ENCODE measurements at regions not wholly inside any gene's neighbourhood (a gene's known extent, or its start where the extent isn't known, plus 50 kb on each side); places are given as distances from the start of the nearest gene placed in this dataset.

GRCh38 chr6:119736296-119737021 lies 386.9 kb upstream of the MAN1A1 start:
- Histone ChIP-seq H3K36me3 (no peaks in the 10 kb centered on the region), H3K4me3 (no peak overlapping the region), H3K27me3 (no peaks in the 10 kb centered on the region), H3K9me3 (no peaks in the 10 kb centered on the region), H3K4me1 (no peaks in the 10 kb centered on the region), H3K27ac (no peak overlapping the region)
- intact Hi-C loops (cut with DNase I; ENCODE audit: low total_unique reads): no loop called here
- DNase-seq: no peak
- TF ChIP-seq POLR2A (IDR thresholded peaks at IDR 0.05) (no peak), CTCF (IDR thresholded peaks at IDR 0.05) (no peak)

GRCh38 chr6:119735530-119735929 lies 386.0 kb upstream of the MAN1A1 start:
- intact Hi-C loops (cut with DNase I; ENCODE audit: low total_unique reads): no loop called here
- Histone ChIP-seq H3K9me3 (no peaks in the 10 kb centered on the region), H3K27me3 (no peaks in the 10 kb centered on the region), H3K36me3 (no peaks in the 10 kb centered on the region), H3K4me3 (no peak overlapping the region), H3K4me1 (no peaks in the 10 kb centered on the region), H3K27ac (no peak overlapping the region)
- TF ChIP-seq POLR2A (IDR thresholded peaks at IDR 0.05): no peak
- no peak for TF ChIP-seq CTCF (IDR thresholded peaks at IDR 0.05)
- no peak for DNase-seq

GRCh38 chr6:119734227-119734626 lies 384.7 kb upstream of the MAN1A1 start:
- Histone ChIP-seq H3K9me3 (no peaks in the 10 kb centered on the region), H3K4me3 (no peak overlapping the region), H3K27ac (no peak overlapping the region), H3K36me3 (no peaks in the 10 kb centered on the region), H3K4me1 (no peaks in the 10 kb centered on the region), H3K27me3 (no peaks in the 10 kb centered on the region)
- TF ChIP-seq CTCF (IDR thresholded peaks at IDR 0.05) (no peak), POLR2A (IDR thresholded peaks at IDR 0.05) (no peak)
- DNase-seq: no peak
- intact Hi-C loops (cut with DNase I; ENCODE audit: low total_unique reads): no loop called here

GRCh38 chr6:119728935-119729334 lies 379.4 kb upstream of the MAN1A1 start:
- Histone ChIP-seq H3K27me3 (no peaks in the 10 kb centered on the region), H3K4me1 (no peaks in the 10 kb centered on the region), H3K9me3 (no peaks in the 10 kb centered on the region), H3K4me3 (no peak overlapping the region), H3K36me3 (no peaks in the 10 kb centered on the region), H3K27ac (no peak overlapping the region)
- DNase-seq: no peak
- no peak for TF ChIP-seq POLR2A (IDR thresholded peaks at IDR 0.05)
- intact Hi-C loops (cut with DNase I; ENCODE audit: low total_unique reads): no loop called here

- H3K4me1 ChIP-seq: no peaks in the 10 kb centered on the region
- H3K27me3 ChIP-seq: no peaks in the 10 kb centered on the region
- DNase-seq: no peak
- H3K27ac ChIP-seq: no peak overlapping the region
- no peaks in the 10 kb centered on the region for H3K36me3 ChIP-seq
- intact Hi-C loops (cut with DNase I; ENCODE audit: low total_unique reads): no loop called here
- TF ChIP-seq CTCF (IDR thresholded peaks at IDR 0.05) (no peak), POLR2A (IDR thresholded peaks at IDR 0.05) (no peak)
- no peaks in the 10 kb centered on the region for H3K9me3 ChIP-seq
- no peak overlapping the region for H3K4me3 ChIP-seq
These were observed 378.7 kb upstream of the MAN1A1 start for GRCh38 chr6:119728220-119728750.

All from uterus (tissue), 3 donors.